Endothelial cell of umbilical vein (primary cell): ENCODE measurements at regions not wholly inside any gene's neighbourhood (a gene's known extent, or its start where the extent isn't known, plus 50 kb on each side); places are given as distances from the start of the nearest gene placed in this dataset.

ENCODE experiments used
- CTCF ChIP-seq, 2 donors: IDR thresholded peaks; 1 replicate in 1 of 2; 2 replicates in 1 of 2; pipeline ENCODE4 v1.5.1; 2011; ENCODE audit warnings: low read length in 2 of 2, mild to moderate bottlenecking in 2 of 2, moderate library complexity in 2 of 2, control low read depth in 1 of 2, inconsistent platforms in 1 of 2, low read depth in 1 of 2; ENCODE audit not compliant: insufficient read depth in 1 of 2; ENCODE audit errors: extremely low read depth in 1 of 2
- EZH2 ChIP-seq: IDR thresholded peaks from 2 replicates; pipeline ENCODE4 v1.6.1; 2012; ENCODE audit warnings: borderline replicate concordance, low read depth, mild to moderate bottlenecking, moderate library complexity, low read length, inconsistent platforms; ENCODE audit not compliant: severe bottlenecking
- FOS ChIP-seq: IDR thresholded peaks from 2 replicates; pipeline ENCODE4 v1.6.1; 2011; ENCODE audit warnings: mild to moderate bottlenecking, low read length, moderate library complexity, borderline replicate concordance; ENCODE audit not compliant: insufficient read depth
- GATA2 ChIP-seq: IDR thresholded peaks from 2 replicates; pipeline ENCODE4 v1.7.0; 2011; ENCODE audit warnings: low read depth, mild to moderate bottlenecking, moderate library complexity, mixed read lengths, low read length; ENCODE audit not compliant: insufficient read length, insufficient read depth
- MAX ChIP-seq: IDR thresholded peaks from 2 replicates; pipeline ENCODE4 v1.6.1; 2011; ENCODE audit not compliant: insufficient read depth, insufficient read length
- POLR2A ChIP-seq: IDR thresholded peaks from 2 replicates; pipeline ENCODE4 v1.6.1; 2012; ENCODE audit warnings: low read depth, mild to moderate bottlenecking, control low read depth, low read length
- POLR2AphosphoS5 ChIP-seq: IDR thresholded peaks from 2 replicates; pipeline ENCODE4 v1.6.1; 2012; ENCODE audit warnings: low read depth, mild to moderate bottlenecking, control low read depth, low read length, moderate library complexity; ENCODE audit not compliant: insufficient read depth

- TF ChIP-seq CTCF (IDR thresholded peaks at IDR 0.05; ENCODE audit: extremely low read depth in 1 of 2, insufficient read depth in 1 of 2, low read depth in 1 of 2, low read length in 2 of 2) (no peak), POLR2AphosphoS5 (no peak), EZH2 (no peak), MAX (no peak), POLR2A (no peak), FOS (no peak), GATA2 (no peak)
Observed at GRCh38 chr2:82667491-82667890, 1791.6 kb downstream of the SUCLG1 start.
